GM12872 (cell line): ENCODE measurements at regions not wholly inside any gene's neighbourhood (a gene's known extent, or its start where the extent isn't known, plus 50 kb on each side); places are given as distances from the start of the nearest gene placed in this dataset.

ENCODE experiments used
- CTCF ChIP-seq: IDR thresholded peaks from 3 replicates; pipeline ENCODE4 v1.5.1; 2011; ENCODE audit warnings: low read depth, mild to moderate bottlenecking, low read length, moderate library complexity; ENCODE audit not compliant: insufficient read depth

GRCh38 chr5:124655251-124655917 lies 91.1 kb downstream of the ZNF608 start:
- TF ChIP-seq CTCF, result no peak

- no peak for TF ChIP-seq CTCF
Measured at GRCh38 chr5:124654418-124654817, 92.0 kb downstream of the ZNF608 start.

GRCh38 chr5:124653666-124654065 lies 92.8 kb downstream of the ZNF608 start:
- no peak for TF ChIP-seq CTCF

GRCh38 chr5:124652892-124653441 lies 93.5 kb downstream of the ZNF608 start:
- TF ChIP-seq CTCF, result no peak

GRCh38 chr5:124652514-124652819 lies 94.0 kb downstream of the ZNF608 start:
- TF ChIP-seq CTCF, result no peak

GRCh38 chr5:124651663-124652513 lies 94.6 kb downstream of the ZNF608 start:
- no peak for TF ChIP-seq CTCF

GRCh38 chr5:124650951-124651662 lies 95.3 kb downstream of the ZNF608 start:
- no peak for TF ChIP-seq CTCF
